Stimulated activated CD4-positive, alpha-beta T cell treated with anti-CD3 and anti-CD28 coated beads, Interleukin-15, amount 100 ng/mL, for 48 hours (primary cell): ENCODE measurements at regions not wholly inside any gene's neighbourhood (a gene's known extent, or its start where the extent isn't known, plus 50 kb on each side); places are given as distances from the start of the nearest gene placed in this dataset.

Experiments
- DNase-seq, 2 donors: peaks; one replicate each; pipeline ENCODE4 v3.0.0-alpha.2; 2020; ENCODE audit warnings: low read depth in 2 of 2

GRCh38 chr2:21947046-21947445, 823.3 kb downstream of the TDRD15 start:
- no peak for DNase-seq

- DNase-seq = no peak
Observed at GRCh38 chr2:21966139-21966538, 842.4 kb downstream of the TDRD15 start.

GRCh38 chr2:21970971-21971370, 847.2 kb downstream of the TDRD15 start:
- no peak for DNase-seq

DNA sequence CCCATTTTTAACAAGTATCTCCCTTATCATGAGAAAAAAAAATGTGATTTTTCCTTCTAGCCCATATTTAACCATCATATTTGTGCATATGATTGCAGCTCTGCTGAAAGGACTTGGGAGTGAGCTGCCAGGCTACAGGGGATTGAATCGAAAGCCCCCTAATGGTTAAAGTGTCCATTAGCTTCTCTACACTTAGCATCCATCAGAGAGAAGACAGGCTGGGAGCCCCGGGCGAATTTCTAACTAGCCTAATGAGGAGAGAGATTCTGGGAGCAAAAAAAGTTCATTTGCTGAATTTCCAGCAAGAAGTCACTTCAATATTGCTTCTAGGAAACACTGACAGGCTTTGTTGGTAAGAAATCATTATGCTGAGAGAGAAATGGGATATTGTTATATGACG, 848.8 kb downstream of the TDRD15 start:
- no peak for DNase-seq

- DNase-seq = no peak
Observed at GRCh38 chr2:21981127-21981526, 857.4 kb downstream of the TDRD15 start.

GRCh38 chr2:21993002-21993401, 869.2 kb downstream of the TDRD15 start:
- DNase-seq = no peak

- DNase-seq = no peak
Observed at GRCh38 chr2:21996339-21996738, 872.6 kb downstream of the TDRD15 start.

GRCh38 chr2:21999522-21999921, 875.8 kb downstream of the TDRD15 start:
- no peak for DNase-seq

- no peak for DNase-seq
Observed at GRCh38 chr2:22002066-22002465, 878.3 kb downstream of the TDRD15 start.

GRCh38 chr2:22003270-22003669, 879.5 kb downstream of the TDRD15 start:
- no peak for DNase-seq

DNA sequence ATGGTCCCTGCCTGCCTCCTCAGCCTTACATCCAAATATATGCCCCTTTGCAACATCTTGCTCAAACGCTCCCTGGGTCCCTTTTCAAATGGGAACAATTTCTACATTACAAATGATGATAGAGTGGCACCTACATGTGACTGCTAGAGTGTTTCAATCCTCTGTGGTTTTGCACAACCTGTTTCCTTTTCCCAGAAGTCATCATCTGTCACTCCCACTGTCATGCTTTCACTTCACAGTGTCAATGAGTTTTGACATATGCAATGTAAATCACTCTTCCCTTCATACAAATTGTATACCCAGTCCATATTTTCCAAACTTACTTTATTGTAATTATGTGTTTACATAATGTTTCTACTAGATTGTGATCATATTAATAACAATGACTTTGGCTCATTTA, 887.3 kb downstream of the TDRD15 start:
- DNase-seq = no peak

GRCh38 chr2:22020091-22020742, 896.4 kb downstream of the TDRD15 start:
- DNase-seq = no peak

DNA sequence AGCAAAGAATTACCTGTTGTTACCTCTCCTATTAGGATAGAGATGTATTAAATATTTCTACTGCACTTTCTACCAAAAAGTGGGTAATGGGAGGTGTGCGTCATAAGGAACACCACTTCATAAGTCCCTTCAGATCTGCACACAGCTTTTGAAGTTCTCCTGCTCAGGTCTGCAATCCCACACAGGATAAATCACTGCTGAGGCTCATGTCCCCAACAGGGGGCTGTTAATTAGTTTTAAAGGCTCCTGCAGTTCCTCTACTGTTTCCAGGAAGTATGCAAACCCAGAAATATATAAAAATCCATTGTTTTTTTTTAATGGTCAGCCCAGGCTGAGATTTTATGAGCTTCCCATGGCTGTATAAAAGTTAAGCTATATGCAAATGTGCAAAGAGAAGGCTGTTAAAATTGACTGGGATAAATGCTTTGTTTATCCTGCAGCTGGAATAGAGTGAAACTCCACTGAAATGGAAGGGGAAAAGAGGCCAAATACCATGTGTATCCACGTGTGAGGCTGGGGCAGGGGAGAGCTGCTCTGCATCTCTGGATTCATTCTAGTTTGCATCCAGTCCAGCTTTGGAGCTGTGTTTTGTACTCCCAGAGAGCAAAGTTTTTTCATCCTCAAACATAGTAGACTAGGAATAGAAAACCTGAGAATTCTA, 903.7 kb downstream of the TDRD15 start:
- no peak for DNase-seq

DNA sequence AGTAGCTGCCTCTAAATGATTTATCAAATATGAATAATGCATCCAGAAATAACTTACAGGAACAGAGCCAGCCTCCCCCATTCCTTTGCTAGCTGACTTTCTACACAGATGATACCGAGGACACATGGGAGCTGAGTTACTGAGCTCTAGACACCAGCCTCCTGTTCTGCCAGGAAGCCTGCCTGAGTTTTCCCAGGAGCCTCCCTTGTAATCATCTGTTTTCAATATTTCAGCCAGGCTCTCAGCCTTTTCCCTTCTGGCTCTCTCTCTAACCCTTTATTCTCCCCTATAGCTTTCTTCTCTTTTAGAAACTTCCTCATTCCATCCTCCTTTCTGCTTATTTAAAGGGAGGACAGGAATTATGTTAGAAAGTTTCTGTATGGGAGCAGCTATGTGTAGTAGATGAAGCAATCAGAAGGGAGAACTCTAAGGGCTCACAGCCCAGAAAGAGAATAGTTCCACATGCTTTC, 911.6 kb downstream of the TDRD15 start:
- no peak for DNase-seq

GRCh38 chr2:22037274-22037673, 913.5 kb downstream of the TDRD15 start:
- no peak for DNase-seq

DNA sequence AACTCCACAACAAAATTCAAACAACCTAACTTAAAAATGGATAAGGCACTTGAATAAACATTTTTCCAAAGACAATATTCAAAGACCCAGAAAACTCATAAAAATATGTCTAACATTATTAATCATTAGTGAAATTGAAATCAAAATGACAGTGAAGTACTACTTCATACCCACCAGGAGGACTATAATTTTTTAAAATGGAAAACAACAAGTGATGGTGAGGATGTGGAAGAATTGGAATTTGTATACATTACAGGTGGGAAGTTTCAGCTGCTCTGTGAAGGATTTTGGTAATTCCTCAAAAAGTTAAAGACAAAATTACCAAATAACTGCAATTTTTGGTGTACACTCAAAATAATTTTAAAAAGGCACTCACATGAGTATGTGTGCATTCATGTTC, 920.0 kb downstream of the TDRD15 start:
- DNase-seq = no peak

DNA sequence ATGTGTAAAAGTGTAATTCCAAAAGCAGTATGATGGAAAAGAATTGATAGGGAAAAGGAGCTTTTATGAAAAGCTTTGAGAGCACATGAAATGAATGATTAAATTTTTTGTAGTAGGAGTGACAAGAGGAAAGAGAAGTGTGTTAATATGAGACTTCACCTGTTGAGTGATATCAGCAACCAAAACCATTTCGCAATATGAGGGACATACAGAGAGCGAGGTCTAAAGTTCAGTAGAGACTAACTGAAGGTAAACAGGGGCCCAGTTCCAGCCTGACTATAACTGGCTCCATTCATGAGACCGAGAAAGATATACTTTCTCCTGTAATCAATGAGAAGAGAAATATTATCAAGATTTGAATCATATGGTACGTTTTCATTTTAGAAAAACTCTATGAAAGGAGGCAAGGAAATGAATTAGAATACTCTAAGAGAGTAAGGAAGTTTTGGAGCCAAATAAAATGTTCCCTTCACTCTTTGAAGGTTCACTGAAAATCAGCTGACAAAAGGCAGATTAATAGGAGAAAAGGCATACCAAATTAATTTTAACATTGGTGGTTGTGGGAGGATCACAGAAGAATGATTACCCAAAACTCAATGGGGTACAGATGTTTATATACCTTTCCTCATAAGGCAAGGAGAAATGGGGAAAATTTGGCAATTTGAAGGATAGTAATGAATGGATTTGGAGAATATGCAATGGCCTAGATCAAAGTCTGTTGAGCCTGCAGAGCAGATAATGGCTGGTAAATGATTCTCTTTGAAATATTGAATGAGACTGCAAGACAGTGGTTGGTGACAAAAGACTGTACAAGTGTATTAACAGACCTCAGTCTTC, 932.2 kb downstream of the TDRD15 start:
- DNase-seq = no peak

- no peak for DNase-seq
Observed at GRCh38 chr2:22056621-22057132, 932.9 kb downstream of the TDRD15 start.

DNA sequence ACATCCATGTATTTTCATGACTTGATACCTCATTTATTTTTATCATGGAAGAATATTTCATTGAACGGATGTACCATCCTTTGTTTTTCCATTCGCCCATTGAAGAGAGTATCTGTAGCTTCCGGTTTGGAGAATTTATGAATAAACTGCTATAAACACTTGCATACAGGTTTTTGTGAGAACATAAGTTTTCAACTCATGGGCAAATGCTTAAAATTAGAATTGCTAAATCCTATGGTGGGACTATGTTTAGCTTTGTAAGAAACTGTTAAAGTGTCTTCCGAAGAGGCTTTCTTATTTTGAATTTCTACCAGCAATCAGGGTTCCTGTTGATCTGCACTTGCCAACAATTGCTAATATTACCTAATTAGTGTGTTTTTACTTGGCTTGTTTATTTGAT, 938.9 kb downstream of the TDRD15 start:
- no peak for DNase-seq

DNA sequence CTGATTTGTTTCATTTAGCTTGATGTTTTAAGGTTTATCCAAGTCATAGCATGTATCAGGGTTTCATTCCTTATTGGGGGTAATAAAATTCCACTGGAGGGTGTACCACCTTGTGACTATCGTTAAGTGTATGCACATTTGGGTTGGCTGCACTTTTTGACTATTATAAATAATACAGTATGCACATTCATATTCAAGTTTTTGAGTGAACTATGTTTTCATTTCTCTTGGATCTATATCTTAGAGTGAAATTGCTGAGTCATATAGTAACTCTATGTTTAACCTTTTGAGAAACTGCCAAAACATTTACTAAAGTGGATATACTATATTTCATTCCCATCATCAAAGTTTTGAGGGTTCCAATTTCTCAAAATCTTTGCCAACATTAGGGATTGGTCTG, 952.7 kb downstream of the TDRD15 start:
- no peak for DNase-seq

- DNase-seq = no peak
Observed at GRCh38 chr2:22078701-22079100, 954.9 kb downstream of the TDRD15 start.

DNA sequence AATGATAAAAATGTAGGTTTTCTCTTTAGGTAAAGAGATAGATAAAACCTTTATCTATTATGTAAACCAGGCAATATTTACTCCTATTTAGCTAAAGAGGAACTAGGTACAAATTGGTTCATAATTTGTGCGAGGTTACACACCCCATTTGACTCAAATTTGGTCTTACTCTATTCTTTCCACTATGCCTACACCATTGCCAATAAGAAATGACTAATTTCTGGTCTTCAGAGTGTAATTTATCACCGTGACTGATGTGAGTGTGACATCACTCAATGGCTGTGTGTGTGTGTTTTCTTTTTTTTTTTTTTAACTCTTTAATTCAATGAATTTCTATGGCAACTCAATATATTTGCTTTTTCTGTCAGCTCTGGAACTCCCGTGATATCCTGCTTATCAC, 955.8 kb downstream of the TDRD15 start:
- DNase-seq = no peak

GRCh38 chr2:22086726-22087125, 963.0 kb downstream of the TDRD15 start:
- DNase-seq = no peak
